ENCODE measurements at regions not wholly inside any gene's neighbourhood (a gene's known extent, or its start where the extent isn't known, plus 50 kb on each side); places are given as distances from the start of the nearest gene placed in this dataset.

DNA sequence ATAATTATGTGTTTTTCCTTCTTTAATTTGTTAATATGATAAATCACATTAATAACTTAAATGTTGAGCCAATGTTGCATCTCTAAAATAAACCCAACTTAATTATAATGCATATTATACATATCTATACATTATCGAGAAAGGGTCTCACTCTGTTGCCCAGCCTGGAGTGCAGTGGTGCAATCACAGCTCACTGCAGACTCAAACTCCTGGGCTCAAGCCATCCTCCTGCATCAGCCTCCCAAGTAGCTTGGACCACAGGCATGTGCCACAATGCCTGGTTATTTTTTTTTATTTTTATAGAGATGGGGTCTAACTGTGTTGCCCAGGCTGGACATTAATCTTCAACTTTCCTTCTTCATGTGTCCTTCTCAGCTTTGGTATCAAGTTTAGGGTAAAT lies 98.9 kb downstream of the INHBA start:
- TF ChIP-seq, protein P1, sequence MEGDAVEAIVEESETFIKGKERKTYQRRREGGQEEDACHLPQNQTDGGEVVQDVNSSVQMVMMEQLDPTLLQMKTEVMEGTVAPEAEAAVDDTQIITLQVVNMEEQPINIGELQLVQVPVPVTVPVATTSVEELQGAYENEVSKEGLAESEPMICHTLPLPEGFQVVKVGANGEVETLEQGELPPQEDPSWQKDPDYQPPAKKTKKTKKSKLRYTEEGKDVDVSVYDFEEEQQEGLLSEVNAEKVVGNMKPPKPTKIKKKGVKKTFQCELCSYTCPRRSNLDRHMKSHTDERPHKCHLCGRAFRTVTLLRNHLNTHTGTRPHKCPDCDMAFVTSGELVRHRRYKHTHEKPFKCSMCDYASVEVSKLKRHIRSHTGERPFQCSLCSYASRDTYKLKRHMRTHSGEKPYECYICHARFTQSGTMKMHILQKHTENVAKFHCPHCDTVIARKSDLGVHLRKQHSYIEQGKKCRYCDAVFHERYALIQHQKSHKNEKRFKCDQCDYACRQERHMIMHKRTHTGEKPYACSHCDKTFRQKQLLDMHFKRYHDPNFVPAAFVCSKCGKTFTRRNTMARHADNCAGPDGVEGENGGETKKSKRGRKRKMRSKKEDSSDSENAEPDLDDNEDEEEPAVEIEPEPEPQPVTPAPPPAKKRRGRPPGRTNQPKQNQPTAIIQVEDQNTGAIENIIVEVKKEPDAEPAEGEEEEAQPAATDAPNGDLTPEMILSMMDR (IDR thresholded peaks at IDR 0.05), result no peak
- TF ChIP-seq EZH2phosphoT487 (IDR thresholded peaks at IDR 0.05) (no peak), EZH2 (IDR thresholded peaks at IDR 0.05) (no peak)

Measured in neural progenitor cell (in vitro differentiated cells).